Astrocyte (in vitro differentiated cells and primary cell): ENCODE measurements at regions not wholly inside any gene's neighbourhood (a gene's known extent, or its start where the extent isn't known, plus 50 kb on each side); places are given as distances from the start of the nearest gene placed in this dataset.

Source experiments
- DNase-seq: peaks from one replicate; pipeline ENCODE4 v3.0.0-alpha.2; 2010; ENCODE audit warnings: low read depth
- FAIRE-seq: peaks from 2 replicates; lab custom pipeline; 2011; peaks lifted over from hg19 to GRCh38; lab: Jason Lieb, UNC
- H2AFZ ChIP-seq: 2 replicates; pipeline ENCODE4 v1.6.0; 2012; ENCODE audit warnings: low read depth, low read length, inconsistent platforms
- H3K27ac ChIP-seq: 2 replicates; pipeline ENCODE4 v1.5.1; 2011; ENCODE audit warnings: low read depth, low read length, inconsistent platforms
- H3K27me3 ChIP-seq: 2 replicates; pipeline ENCODE4 v1.6.0; 2011; ENCODE audit warnings: low read length, inconsistent platforms; ENCODE audit not compliant: insufficient read depth
- H3K36me3 ChIP-seq: 2 replicates; pipeline ENCODE4 v1.5.1; 2011; ENCODE audit warnings: low read length, inconsistent platforms; ENCODE audit not compliant: insufficient read depth
- H3K4me1 ChIP-seq: 2 replicates; pipeline ENCODE4 v1.5.1; 2011; ENCODE audit warnings: low read length, inconsistent platforms; ENCODE audit not compliant: insufficient read depth
- H3K4me2 ChIP-seq: 2 replicates; pipeline ENCODE4 v1.6.0; 2012; ENCODE audit warnings: low read length, inconsistent platforms
- H3K4me3 ChIP-seq: 2 replicates; pipeline ENCODE4 v1.5.1; 2011; ENCODE audit warnings: low read depth, mild to moderate bottlenecking, low read length, inconsistent platforms; ENCODE audit not compliant: insufficient read depth
- H3K79me2 ChIP-seq: 2 replicates; pipeline ENCODE4 v1.6.0; 2012; ENCODE audit warnings: mild to moderate bottlenecking, low read length, inconsistent platforms; ENCODE audit not compliant: insufficient read depth
- H3K9ac ChIP-seq: 2 replicates; pipeline ENCODE4 v1.6.0; 2012; ENCODE audit warnings: mild to moderate bottlenecking, low read length, inconsistent platforms
- H3K9me3 ChIP-seq: 2 replicates; pipeline ENCODE4 v1.5.1; 2012; ENCODE audit warnings: low read depth, mild to moderate bottlenecking, low read length, inconsistent platforms; ENCODE audit not compliant: insufficient read depth
- H4K20me1 ChIP-seq: 2 replicates; pipeline ENCODE4 v1.6.0; 2012; ENCODE audit warnings: low read length, inconsistent platforms; ENCODE audit not compliant: insufficient read depth
- H3K27ac Mint-ChIP-seq: one replicate; pipeline ENCODE4 v1.8.0; 2021; ENCODE audit warnings: mild to moderate bottlenecking, mixed read lengths; ENCODE audit not compliant: unreplicated experiment
- H3K27me3 Mint-ChIP-seq: one replicate; pipeline ENCODE4 v1.8.0; 2021; ENCODE audit warnings: low read depth, mixed read lengths; ENCODE audit not compliant: unreplicated experiment
- H3K36me3 Mint-ChIP-seq: one replicate; pipeline ENCODE4 v1.8.0; 2021; ENCODE audit warnings: low read depth, mixed read lengths; ENCODE audit not compliant: unreplicated experiment
- H3K4me1 Mint-ChIP-seq: one replicate; pipeline ENCODE4 v1.8.0; 2021; ENCODE audit warnings: low read depth, mixed read lengths; ENCODE audit not compliant: unreplicated experiment
- H3K4me3 Mint-ChIP-seq: one replicate; pipeline ENCODE4 v1.8.0; 2021; ENCODE audit warnings: mild to moderate bottlenecking, moderate library complexity, mixed read lengths; ENCODE audit not compliant: unreplicated experiment
- H3K9me3 Mint-ChIP-seq: one replicate; pipeline ENCODE4 v1.8.0; 2021; ENCODE audit warnings: mild to moderate bottlenecking, mixed read lengths; ENCODE audit not compliant: unreplicated experiment
- EZH2 ChIP-seq: IDR thresholded peaks from 2 replicates; pipeline ENCODE4 v1.6.1; 2012; ENCODE audit warnings: mild to moderate bottlenecking, low read length, inconsistent platforms; ENCODE audit not compliant: insufficient read depth
- TF ChIP-seq, protein P1 (sequence below): IDR thresholded peaks from 2 replicates; pipeline ENCODE4 v1.5.1; 2011; ENCODE audit warnings: low read depth, mild to moderate bottlenecking, inconsistent platforms, low read length, moderate library complexity; ENCODE audit not compliant: insufficient read depth

DNA sequence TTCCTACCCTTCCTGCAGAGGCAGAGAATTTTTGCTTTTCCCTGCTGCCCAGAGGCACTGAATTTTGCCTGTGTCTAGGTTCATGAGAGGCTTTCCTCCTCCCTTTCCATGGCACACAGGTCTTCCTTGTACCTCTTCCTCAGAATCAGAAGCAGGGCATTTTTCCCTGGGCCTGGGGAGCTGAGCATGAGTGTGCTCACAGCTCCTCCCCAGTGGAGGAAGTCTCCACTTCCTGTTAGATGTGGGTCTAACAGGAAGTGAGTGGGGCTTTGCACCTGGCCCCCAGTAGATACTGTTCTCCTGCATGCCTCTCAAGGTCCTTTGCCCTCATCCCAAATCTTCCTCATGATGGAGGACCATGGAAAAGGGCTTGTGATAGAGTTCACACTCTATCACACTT lies 297.2 kb upstream of the FIGN start:
- Histone ChIP-seq H3K9ac (no peak overlapping the region), H3K27me3 (no peaks in the 10 kb centered on the region), H3K4me2 (no peak overlapping the region), H4K20me1 (no peaks in the 10 kb centered on the region), H3K4me1 (no peaks in the 10 kb centered on the region), H3K79me2 (no peaks in the 10 kb centered on the region), H3K9me3 (no peaks in the 10 kb centered on the region), H3K4me3 (no peak overlapping the region), H3K27ac (no peak overlapping the region), H3K36me3 (no peaks in the 10 kb centered on the region), H2AFZ (no peak overlapping the region)
- H3K4me3 Mint-ChIP-seq = no peak overlapping the region
- DNase-seq (no peak), FAIRE-seq (no peak)
- H3K27ac Mint-ChIP-seq = no peak overlapping the region
- H3K27me3 Mint-ChIP-seq = no peaks in the 10 kb centered on the region
- H3K36me3 Mint-ChIP-seq = no peaks in the 10 kb centered on the region
- H3K9me3 Mint-ChIP-seq = no peaks in the 10 kb centered on the region
- peaks cover 11% of the 10 kb centered on the region for H3K4me1 Mint-ChIP-seq
- TF ChIP-seq EZH2 = no peak
- TF ChIP-seq, protein P1, sequence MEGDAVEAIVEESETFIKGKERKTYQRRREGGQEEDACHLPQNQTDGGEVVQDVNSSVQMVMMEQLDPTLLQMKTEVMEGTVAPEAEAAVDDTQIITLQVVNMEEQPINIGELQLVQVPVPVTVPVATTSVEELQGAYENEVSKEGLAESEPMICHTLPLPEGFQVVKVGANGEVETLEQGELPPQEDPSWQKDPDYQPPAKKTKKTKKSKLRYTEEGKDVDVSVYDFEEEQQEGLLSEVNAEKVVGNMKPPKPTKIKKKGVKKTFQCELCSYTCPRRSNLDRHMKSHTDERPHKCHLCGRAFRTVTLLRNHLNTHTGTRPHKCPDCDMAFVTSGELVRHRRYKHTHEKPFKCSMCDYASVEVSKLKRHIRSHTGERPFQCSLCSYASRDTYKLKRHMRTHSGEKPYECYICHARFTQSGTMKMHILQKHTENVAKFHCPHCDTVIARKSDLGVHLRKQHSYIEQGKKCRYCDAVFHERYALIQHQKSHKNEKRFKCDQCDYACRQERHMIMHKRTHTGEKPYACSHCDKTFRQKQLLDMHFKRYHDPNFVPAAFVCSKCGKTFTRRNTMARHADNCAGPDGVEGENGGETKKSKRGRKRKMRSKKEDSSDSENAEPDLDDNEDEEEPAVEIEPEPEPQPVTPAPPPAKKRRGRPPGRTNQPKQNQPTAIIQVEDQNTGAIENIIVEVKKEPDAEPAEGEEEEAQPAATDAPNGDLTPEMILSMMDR = no peak

DNA sequence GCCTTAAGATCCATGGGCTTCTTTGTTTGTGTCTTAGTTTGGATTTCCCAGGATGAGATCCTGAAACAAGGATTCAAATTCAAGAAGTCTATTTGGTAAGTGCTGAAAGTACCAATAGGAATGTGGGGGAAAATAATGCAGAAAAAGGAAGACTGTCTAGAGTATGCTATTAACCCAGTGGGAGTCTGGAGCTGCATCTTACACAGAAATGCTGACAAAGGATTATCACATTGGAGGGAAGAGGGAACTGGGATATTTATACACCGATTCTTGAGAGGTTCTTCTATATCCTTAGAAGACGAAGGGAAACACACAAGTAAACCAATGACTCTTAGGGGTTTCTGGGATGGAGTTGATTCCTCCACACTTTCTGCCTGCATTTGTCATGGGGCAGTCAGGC lies 294.8 kb upstream of the FIGN start:
- H3K27ac ChIP-seq = no peak overlapping the region
- FAIRE-seq = no peak
- H3K27me3 ChIP-seq = no peaks in the 10 kb centered on the region
- no peaks in the 10 kb centered on the region for H3K9me3 Mint-ChIP-seq
- no peaks in the 10 kb centered on the region for H3K36me3 Mint-ChIP-seq
- no peaks in the 10 kb centered on the region for H3K36me3 ChIP-seq
- H3K27ac Mint-ChIP-seq = no peak overlapping the region
- H4K20me1 ChIP-seq = no peaks in the 10 kb centered on the region
- no peak overlapping the region for H3K9ac ChIP-seq
- no peak overlapping the region for H3K4me3 ChIP-seq
- H2AFZ ChIP-seq = no peak overlapping the region
- H3K4me1 ChIP-seq = no peaks in the 10 kb centered on the region
- peaks cover 11% of the 10 kb centered on the region for H3K4me1 Mint-ChIP-seq
- no peak for DNase-seq
- H3K9me3 ChIP-seq = no peaks in the 10 kb centered on the region
- TF ChIP-seq EZH2 = no peak
- TF ChIP-seq, protein P1 = no peak
- no peaks in the 10 kb centered on the region for H3K79me2 ChIP-seq
- no peak overlapping the region for H3K4me3 Mint-ChIP-seq
- H3K4me2 ChIP-seq = no peak overlapping the region
- H3K27me3 Mint-ChIP-seq = no peaks in the 10 kb centered on the region

DNA sequence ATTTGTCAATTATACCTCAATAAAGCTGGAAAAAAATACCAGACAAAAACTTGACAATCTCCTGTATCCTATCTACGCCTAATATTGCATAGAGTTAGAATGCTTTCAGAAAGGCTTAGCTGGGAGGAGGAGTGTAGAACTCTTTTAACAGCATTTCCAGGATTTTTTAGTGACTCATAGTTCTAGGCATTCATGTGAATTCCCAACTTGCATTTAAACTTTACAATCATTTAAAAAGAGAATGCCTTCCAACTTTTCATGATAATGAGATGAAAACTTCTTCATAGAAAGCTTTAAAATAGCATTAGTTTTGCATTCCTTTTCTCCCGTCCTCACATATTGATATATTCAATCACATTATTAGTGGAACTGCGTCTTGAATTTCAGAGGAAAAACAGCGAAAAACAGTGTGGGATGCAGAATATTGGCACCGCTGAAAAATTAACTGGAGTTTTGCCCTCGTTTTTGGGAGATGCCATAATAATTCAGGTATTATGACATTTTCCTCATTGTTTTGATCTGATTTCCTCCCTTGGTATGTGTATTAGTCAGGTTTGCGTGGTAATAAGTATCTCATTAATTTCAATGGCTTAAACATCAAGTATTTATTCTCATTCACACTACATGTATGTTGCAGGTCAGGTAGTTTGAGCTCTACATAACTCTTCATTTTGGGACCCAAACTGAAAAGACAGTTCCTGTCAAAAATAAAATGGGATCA lies 293.2 kb upstream of the FIGN start:
- H3K4me2 ChIP-seq = peak overlapping the region; percentile 55
- peak; percentile 78 for DNase-seq
- no peaks in the 10 kb centered on the region for H3K36me3 ChIP-seq

More for the DNA sequence above, 293.2 kb upstream of the FIGN start:
- no peak for TF ChIP-seq EZH2
- TF ChIP-seq, protein P1 = no peak
- no peak overlapping the region for H3K27ac ChIP-seq
- Mint-ChIP-seq H3K36me3 (no peaks in the 10 kb centered on the region), H3K9me3 (no peaks in the 10 kb centered on the region), H3K27me3 (no peaks in the 10 kb centered on the region), H3K4me1 (peaks cover 11% of the 10 kb centered on the region), H3K27ac (peak overlapping the region; percentile 15), H3K4me3 (no peak overlapping the region)
- H4K20me1 ChIP-seq = no peaks in the 10 kb centered on the region
- H3K9me3 ChIP-seq = no peaks in the 10 kb centered on the region
- H3K4me3 ChIP-seq = no peak overlapping the region
- no peaks in the 10 kb centered on the region for H3K4me1 ChIP-seq
- no peaks in the 10 kb centered on the region for H3K27me3 ChIP-seq
- no peak overlapping the region for H3K9ac ChIP-seq
- no peak overlapping the region for H2AFZ ChIP-seq
- peak; percentile 23 for FAIRE-seq
- no peaks in the 10 kb centered on the region for H3K79me2 ChIP-seq
